ENCODE measurements at regions not wholly inside any gene's neighbourhood (a gene's known extent, or its start where the extent isn't known, plus 50 kb on each side); places are given as distances from the start of the nearest gene placed in this dataset.

DNA sequence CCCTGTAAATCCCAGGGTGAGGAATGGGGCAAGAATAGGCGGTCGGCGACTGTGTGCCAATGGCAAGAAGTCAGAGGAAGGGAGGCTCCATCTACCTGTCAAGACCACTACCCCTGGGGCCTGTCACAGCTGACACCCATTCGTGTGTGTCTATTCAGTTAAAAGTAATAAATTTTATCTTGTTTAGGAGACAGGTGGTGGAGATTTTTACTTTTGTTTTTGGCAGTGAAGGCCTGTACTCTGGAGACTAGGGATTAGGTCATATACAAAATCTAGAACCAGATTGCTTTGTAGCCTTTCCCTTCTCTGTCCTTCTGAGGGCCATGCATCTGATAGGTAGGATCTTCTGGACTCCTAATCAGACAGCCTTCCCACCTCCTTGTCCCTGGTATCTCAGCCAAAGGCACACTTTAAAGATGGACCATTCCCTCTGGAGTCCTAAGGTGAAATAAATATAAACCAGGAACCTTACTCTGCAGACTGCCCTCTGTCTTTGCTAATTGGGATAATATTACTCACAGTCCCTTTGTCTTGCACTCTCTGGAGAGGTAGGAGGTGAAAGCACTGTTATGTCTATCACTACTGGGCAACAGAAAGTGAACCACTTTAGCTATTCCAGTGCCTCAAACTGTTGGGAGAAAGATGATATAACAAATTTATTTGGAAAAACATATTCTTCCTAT lies 213.2 kb upstream of the ACTBL2 start:
- TF ChIP-seq, protein P1, sequence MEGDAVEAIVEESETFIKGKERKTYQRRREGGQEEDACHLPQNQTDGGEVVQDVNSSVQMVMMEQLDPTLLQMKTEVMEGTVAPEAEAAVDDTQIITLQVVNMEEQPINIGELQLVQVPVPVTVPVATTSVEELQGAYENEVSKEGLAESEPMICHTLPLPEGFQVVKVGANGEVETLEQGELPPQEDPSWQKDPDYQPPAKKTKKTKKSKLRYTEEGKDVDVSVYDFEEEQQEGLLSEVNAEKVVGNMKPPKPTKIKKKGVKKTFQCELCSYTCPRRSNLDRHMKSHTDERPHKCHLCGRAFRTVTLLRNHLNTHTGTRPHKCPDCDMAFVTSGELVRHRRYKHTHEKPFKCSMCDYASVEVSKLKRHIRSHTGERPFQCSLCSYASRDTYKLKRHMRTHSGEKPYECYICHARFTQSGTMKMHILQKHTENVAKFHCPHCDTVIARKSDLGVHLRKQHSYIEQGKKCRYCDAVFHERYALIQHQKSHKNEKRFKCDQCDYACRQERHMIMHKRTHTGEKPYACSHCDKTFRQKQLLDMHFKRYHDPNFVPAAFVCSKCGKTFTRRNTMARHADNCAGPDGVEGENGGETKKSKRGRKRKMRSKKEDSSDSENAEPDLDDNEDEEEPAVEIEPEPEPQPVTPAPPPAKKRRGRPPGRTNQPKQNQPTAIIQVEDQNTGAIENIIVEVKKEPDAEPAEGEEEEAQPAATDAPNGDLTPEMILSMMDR (IDR thresholded peaks at IDR 0.05; ENCODE audit: poor library complexity): no peak
- no peak for TF ChIP-seq EZH2 (IDR thresholded peaks at IDR 0.05; ENCODE audit: borderline replicate concordance)

Measured in hepatocyte (in vitro differentiated cells).